Stomach (tissue), 4 donors: ENCODE measurements at regions not wholly inside any gene's neighbourhood (a gene's known extent, or its start where the extent isn't known, plus 50 kb on each side); places are given as distances from the start of the nearest gene placed in this dataset.

ENCODE experiments used
- POLR2A ChIP-seq, 4 donors: fragments of 450-650 bp; IDR thresholded peaks; one replicate each; pipeline ENCODE4 v1.6.1; 2016; ENCODE audit warnings: antibody characterized with exemption in 4 of 4, control low read depth in 2 of 4, mild to moderate bottlenecking in 1 of 4, moderate library complexity in 1 of 4
- TF ChIP-seq, protein P1 (sequence below), 7 experiments: fragments of 450-650 bp in 4 of 7; fragments of 200-600 bp in 3 of 7; sonication (generic) in 3 of 7; IDR thresholded peaks; one replicate each; pipeline ENCODE4 v1.5.1; 2016 to 2019; ENCODE audit warnings: antibody characterized with exemption in 7 of 7, control low read depth in 2 of 7, mild to moderate bottlenecking in 1 of 7

DNA sequence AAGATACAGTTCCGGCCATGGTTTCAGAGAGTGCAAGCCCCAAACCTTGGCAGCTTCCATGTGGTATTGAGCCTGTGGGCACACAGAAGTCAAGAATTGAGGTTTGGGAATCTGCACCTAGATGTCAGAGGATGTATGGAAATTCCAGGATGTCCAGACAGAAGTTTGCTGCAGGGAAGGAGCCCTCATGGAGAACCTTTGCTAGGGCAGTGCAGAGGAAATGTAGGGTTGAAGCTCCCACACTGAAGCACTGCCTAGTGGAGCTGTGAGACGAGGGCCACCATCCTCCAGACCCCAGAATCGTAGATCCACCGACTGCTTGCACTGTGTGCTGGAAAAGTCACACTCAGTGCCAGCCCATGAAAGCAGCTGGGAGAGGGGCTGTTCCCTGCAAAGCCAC, 267.5 kb downstream of the OGFRL1 start:
- TF ChIP-seq, protein P1, sequence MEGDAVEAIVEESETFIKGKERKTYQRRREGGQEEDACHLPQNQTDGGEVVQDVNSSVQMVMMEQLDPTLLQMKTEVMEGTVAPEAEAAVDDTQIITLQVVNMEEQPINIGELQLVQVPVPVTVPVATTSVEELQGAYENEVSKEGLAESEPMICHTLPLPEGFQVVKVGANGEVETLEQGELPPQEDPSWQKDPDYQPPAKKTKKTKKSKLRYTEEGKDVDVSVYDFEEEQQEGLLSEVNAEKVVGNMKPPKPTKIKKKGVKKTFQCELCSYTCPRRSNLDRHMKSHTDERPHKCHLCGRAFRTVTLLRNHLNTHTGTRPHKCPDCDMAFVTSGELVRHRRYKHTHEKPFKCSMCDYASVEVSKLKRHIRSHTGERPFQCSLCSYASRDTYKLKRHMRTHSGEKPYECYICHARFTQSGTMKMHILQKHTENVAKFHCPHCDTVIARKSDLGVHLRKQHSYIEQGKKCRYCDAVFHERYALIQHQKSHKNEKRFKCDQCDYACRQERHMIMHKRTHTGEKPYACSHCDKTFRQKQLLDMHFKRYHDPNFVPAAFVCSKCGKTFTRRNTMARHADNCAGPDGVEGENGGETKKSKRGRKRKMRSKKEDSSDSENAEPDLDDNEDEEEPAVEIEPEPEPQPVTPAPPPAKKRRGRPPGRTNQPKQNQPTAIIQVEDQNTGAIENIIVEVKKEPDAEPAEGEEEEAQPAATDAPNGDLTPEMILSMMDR (IDR thresholded peaks at IDR 0.05), result no peak
- TF ChIP-seq POLR2A (IDR thresholded peaks at IDR 0.05), result no peak
